Type B pancreatic cell (in vitro differentiated cells): ENCODE measurements at regions not wholly inside any gene's neighbourhood (a gene's known extent, or its start where the extent isn't known, plus 50 kb on each side); places are given as distances from the start of the nearest gene placed in this dataset.

Source experiments
- DNase-seq: peaks from one replicate; pipeline ENCODE4 v3.0.0; 2021; ENCODE audit warnings: mixed read lengths; ENCODE audit not compliant: unreplicated experiment; ENCODE audit errors: extremely low spot score
- H3K27ac Mint-ChIP-seq: 2 replicates; pipeline ENCODE4 v1.8.0; 2021; ENCODE audit warnings: mild to moderate bottlenecking, mixed read lengths
- H3K27me3 Mint-ChIP-seq: 2 replicates; pipeline ENCODE4 v1.8.0; 2021; ENCODE audit warnings: mixed read lengths
- H3K36me3 Mint-ChIP-seq: 2 replicates; pipeline ENCODE4 v1.8.0; 2021; ENCODE audit warnings: mixed read lengths
- H3K4me1 Mint-ChIP-seq: one replicate; pipeline ENCODE4 v1.8.0; 2021; ENCODE audit warnings: mixed read lengths; ENCODE audit not compliant: unreplicated experiment
- H3K4me3 Mint-ChIP-seq: 2 replicates; pipeline ENCODE4 v1.8.0; 2021; ENCODE audit warnings: mild to moderate bottlenecking, mixed read lengths
- H3K9me3 Mint-ChIP-seq: 2 replicates; pipeline ENCODE4 v1.8.0; 2021; ENCODE audit warnings: mixed read lengths
- CTCF ChIP-seq: fragments of 200-600 bp; sonication (generic); conservative IDR thresholded peaks from 2 replicates; pipeline ENCODE4 v1.5.0; 2021; ENCODE audit warnings: antibody characterized with exemption, mild to moderate bottlenecking

GRCh38 chr1:219788091-219788490, 140.3 kb downstream of the SLC30A10 start:
- Mint-ChIP-seq H3K36me3 (peaks cover 9% of the 10 kb centered on the region), H3K4me3 (no peak overlapping the region), H3K9me3 (peaks cover 12% of the 10 kb centered on the region), H3K27me3 (no peaks in the 10 kb centered on the region), H3K27ac (no peak overlapping the region), H3K4me1 (peaks cover 49% of the 10 kb centered on the region)
- no peak for DNase-seq
- TF ChIP-seq CTCF = no peak

GRCh38 chr1:219784660-219785381, 143.5 kb downstream of the SLC30A10 start:
- Mint-ChIP-seq H3K27ac (peak overlapping the region; percentile 27), H3K36me3 (peaks cover 9% of the 10 kb centered on the region), H3K27me3 (peaks cover 4% of the 10 kb centered on the region), H3K9me3 (peaks cover 12% of the 10 kb centered on the region), H3K4me3 (no peak overlapping the region), H3K4me1 (peaks cover 19% of the 10 kb centered on the region)
- no peak for DNase-seq
- TF ChIP-seq CTCF = no peak

GRCh38 chr1:219783605-219784235, 144.6 kb downstream of the SLC30A10 start:
- no peak for DNase-seq
- Mint-ChIP-seq H3K9me3 (peaks cover 7% of the 10 kb centered on the region), H3K4me1 (peaks cover 18% of the 10 kb centered on the region), H3K27me3 (peaks cover 6% of the 10 kb centered on the region), H3K36me3 (peaks cover 5% of the 10 kb centered on the region), H3K27ac (no peak overlapping the region), H3K4me3 (no peak overlapping the region)
- TF ChIP-seq CTCF = no peak

- TF ChIP-seq CTCF = no peak
- peaks cover 6% of the 10 kb centered on the region for H3K27me3 Mint-ChIP-seq
- H3K9me3 Mint-ChIP-seq = peaks cover 7% of the 10 kb centered on the region
- no peak overlapping the region for H3K27ac Mint-ChIP-seq
- H3K36me3 Mint-ChIP-seq = peaks cover 5% of the 10 kb centered on the region
- H3K4me3 Mint-ChIP-seq = no peak overlapping the region
- H3K4me1 Mint-ChIP-seq = peaks cover 18% of the 10 kb centered on the region
- DNase-seq = no peak
Measured at GRCh38 chr1:219782929-219783328, 145.4 kb downstream of the SLC30A10 start.

GRCh38 chr1:219782311-219782710, 146.0 kb downstream of the SLC30A10 start:
- no peak for TF ChIP-seq CTCF
- no peak for DNase-seq
- H3K27me3 Mint-ChIP-seq = peaks cover 6% of the 10 kb centered on the region
- no peak overlapping the region for H3K27ac Mint-ChIP-seq
- H3K36me3 Mint-ChIP-seq = peaks cover 5% of the 10 kb centered on the region
- no peak overlapping the region for H3K4me3 Mint-ChIP-seq
- peaks cover 18% of the 10 kb centered on the region for H3K4me1 Mint-ChIP-seq
- peaks cover 7% of the 10 kb centered on the region for H3K9me3 Mint-ChIP-seq
